HG03575 (cell line): ENCODE measurements at regions not wholly inside any gene's neighbourhood (a gene's known extent, or its start where the extent isn't known, plus 50 kb on each side); places are given as distances from the start of the nearest gene placed in this dataset.

Source experiments
- ATAC-seq: cut with Tn5 transposase; IDR thresholded peaks from one replicate; pipeline ENCODE4 v1.9.1; 2021; ENCODE audit not compliant: unreplicated experiment, insufficient number of reproducible peaks, low FRiP score; ENCODE audit errors: extremely low read depth

GRCh38 chr4:29853833-29854232 lies 866.3 kb upstream of the PCDH7 start:
- no peak for ATAC-seq

- no peak for ATAC-seq
Observed at GRCh38 chr4:29861307-29861706, 858.9 kb upstream of the PCDH7 start.

GRCh38 chr4:29867412-29867811 lies 852.8 kb upstream of the PCDH7 start:
- ATAC-seq = no peak

- no peak for ATAC-seq
Observed at GRCh38 chr4:29900336-29900735, 819.8 kb upstream of the PCDH7 start.

- no peak for ATAC-seq
Observed at GRCh38 chr4:29908276-29908675, 811.9 kb upstream of the PCDH7 start.

- no peak for ATAC-seq
Observed at GRCh38 chr4:29927895-29928294, 792.3 kb upstream of the PCDH7 start.

GRCh38 chr4:29948451-29948850 lies 771.7 kb upstream of the PCDH7 start:
- no peak for ATAC-seq

- no peak for ATAC-seq
Observed at GRCh38 chr4:29948858-29949257, 771.3 kb upstream of the PCDH7 start.

GRCh38 chr4:29966386-29966785 lies 753.8 kb upstream of the PCDH7 start:
- no peak for ATAC-seq

GRCh38 chr4:29970626-29971025 lies 749.5 kb upstream of the PCDH7 start:
- ATAC-seq = no peak

GRCh38 chr4:29972121-29972520 lies 748.0 kb upstream of the PCDH7 start:
- no peak for ATAC-seq

GRCh38 chr4:29983890-29984289 lies 736.3 kb upstream of the PCDH7 start:
- ATAC-seq = no peak

GRCh38 chr4:30001628-30002027 lies 718.5 kb upstream of the PCDH7 start:
- no peak for ATAC-seq

- no peak for ATAC-seq
Observed at GRCh38 chr4:30002341-30002740, 717.8 kb upstream of the PCDH7 start.

- ATAC-seq = no peak
Observed at GRCh38 chr4:30005995-30006394, 714.2 kb upstream of the PCDH7 start.

GRCh38 chr4:30024526-30024925 lies 695.6 kb upstream of the PCDH7 start:
- no peak for ATAC-seq

GRCh38 chr4:30028826-30029225 lies 691.3 kb upstream of the PCDH7 start:
- no peak for ATAC-seq

GRCh38 chr4:30056016-30056766 lies 664.0 kb upstream of the PCDH7 start:
- ATAC-seq = no peak

- ATAC-seq = no peak
Observed at GRCh38 chr4:30068234-30068633, 651.9 kb upstream of the PCDH7 start.

GRCh38 chr4:30073011-30073710 lies 647.0 kb upstream of the PCDH7 start:
- ATAC-seq = no peak
